GM21723 (cell line): ENCODE measurements at regions not wholly inside any gene's neighbourhood (a gene's known extent, or its start where the extent isn't known, plus 50 kb on each side); places are given as distances from the start of the nearest gene placed in this dataset.
"Not testable (repeated sequence)": the region's sequence is repeated elsewhere in the genome, so short reads cannot be mapped to it uniquely, and the experiment has no call there.

Source experiments
- ATAC-seq: cut with Tn5 transposase; IDR thresholded peaks from one replicate; pipeline ENCODE4 v1.9.1; 2021; ENCODE audit warnings: mild to moderate bottlenecking, moderate library complexity; ENCODE audit not compliant: unreplicated experiment

- ATAC-seq = not testable (repeated sequence)
Observed at GRCh38 chr12:75686233-75686632, 174.8 kb upstream of the KRR1 start.

GRCh38 chr12:75685617-75686225, 174.3 kb upstream of the KRR1 start:
- no peak for ATAC-seq

GRCh38 chr12:75684678-75685616, 173.5 kb upstream of the KRR1 start:
- ATAC-seq = no peak

GRCh38 chr12:75683995-75684586, 172.7 kb upstream of the KRR1 start:
- not testable (repeated sequence) for ATAC-seq

- no peak for ATAC-seq
Observed at GRCh38 chr12:75683220-75683619, 171.8 kb upstream of the KRR1 start.

- ATAC-seq = no peak
Observed at GRCh38 chr12:75677522-75677921, 166.1 kb upstream of the KRR1 start.

GRCh38 chr12:75674393-75674792, 163.0 kb upstream of the KRR1 start:
- ATAC-seq = no peak

GRCh38 chr12:75672200-75672599, 160.8 kb upstream of the KRR1 start:
- no peak for ATAC-seq

GRCh38 chr12:75670216-75670615, 158.8 kb upstream of the KRR1 start:
- ATAC-seq = no peak

GRCh38 chr12:75666939-75667334, 155.5 kb upstream of the KRR1 start:
- no peak for ATAC-seq

- no peak for ATAC-seq
Observed at GRCh38 chr12:75666126-75666938, 154.9 kb upstream of the KRR1 start.

GRCh38 chr12:75665216-75665615, 153.8 kb upstream of the KRR1 start:
- no peak for ATAC-seq

- ATAC-seq = no peak
Observed at GRCh38 chr12:75662511-75663159, 151.2 kb upstream of the KRR1 start.

GRCh38 chr12:75661908-75662307, 150.5 kb upstream of the KRR1 start:
- no peak for ATAC-seq

- ATAC-seq = no peak
Observed at GRCh38 chr12:75660805-75661404, 149.5 kb upstream of the KRR1 start.

- ATAC-seq = no peak
Observed at GRCh38 chr12:75660107-75660530, 148.7 kb upstream of the KRR1 start.

- no peak for ATAC-seq
Observed at GRCh38 chr12:75658901-75659823, 147.8 kb upstream of the KRR1 start.

GRCh38 chr12:75658286-75658685, 146.9 kb upstream of the KRR1 start:
- no peak for ATAC-seq

GRCh38 chr12:75657831-75658230, 146.4 kb upstream of the KRR1 start:
- no peak for ATAC-seq
